ENCODE measurements at regions not wholly inside any gene's neighbourhood (a gene's known extent, or its start where the extent isn't known, plus 50 kb on each side); places are given as distances from the start of the nearest gene placed in this dataset.
"Not testable (repeated sequence)": the region's sequence is repeated elsewhere in the genome, so short reads cannot be mapped to it uniquely, and the experiment has no call there.

DNA sequence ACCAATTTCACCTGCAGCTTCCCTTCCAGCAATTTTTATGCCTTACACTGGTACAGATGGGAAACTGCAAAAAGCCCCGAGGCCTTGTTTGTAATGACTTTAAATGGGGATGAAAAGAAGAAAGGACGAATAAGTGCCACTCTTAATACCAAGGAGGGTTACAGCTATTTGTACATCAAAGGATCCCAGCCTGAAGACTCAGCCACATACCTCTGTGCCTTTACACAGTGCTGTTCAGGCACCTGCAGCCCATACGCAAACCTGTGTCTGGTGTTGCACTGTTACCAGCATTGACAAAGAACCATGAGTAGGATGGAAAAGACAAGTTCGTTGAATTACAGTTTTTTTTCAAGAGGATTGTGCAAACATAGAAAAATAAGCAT lies 432.0 kb upstream of the OR4E1 start:
- Histone ChIP-seq H3K4me1 (ENCODE audit: control insufficient read depth, insufficient read depth, low read length) (no peaks in the 10 kb centered on the region), H3K4me3 (ENCODE audit: low read length) (no peak overlapping the region), H3K9me3 (ENCODE audit: control insufficient read depth, insufficient read depth, low read length) (no peaks in the 10 kb centered on the region), H3K27me3 (ENCODE audit: control insufficient read depth, insufficient read depth, low read length) (no peaks in the 10 kb centered on the region), H3K27ac (ENCODE audit: low read length) (no peak overlapping the region), H3K36me3 (ENCODE audit: control insufficient read depth, insufficient read depth, low read length) (no peaks in the 10 kb centered on the region)
- DNase-seq (ENCODE audit: low read depth, low spot score), result no peak
- no CpG with 5 or more reads among the region's 4 CpGs for WGBS (ENCODE audit: insufficient coverage, insufficient read length)

DNA sequence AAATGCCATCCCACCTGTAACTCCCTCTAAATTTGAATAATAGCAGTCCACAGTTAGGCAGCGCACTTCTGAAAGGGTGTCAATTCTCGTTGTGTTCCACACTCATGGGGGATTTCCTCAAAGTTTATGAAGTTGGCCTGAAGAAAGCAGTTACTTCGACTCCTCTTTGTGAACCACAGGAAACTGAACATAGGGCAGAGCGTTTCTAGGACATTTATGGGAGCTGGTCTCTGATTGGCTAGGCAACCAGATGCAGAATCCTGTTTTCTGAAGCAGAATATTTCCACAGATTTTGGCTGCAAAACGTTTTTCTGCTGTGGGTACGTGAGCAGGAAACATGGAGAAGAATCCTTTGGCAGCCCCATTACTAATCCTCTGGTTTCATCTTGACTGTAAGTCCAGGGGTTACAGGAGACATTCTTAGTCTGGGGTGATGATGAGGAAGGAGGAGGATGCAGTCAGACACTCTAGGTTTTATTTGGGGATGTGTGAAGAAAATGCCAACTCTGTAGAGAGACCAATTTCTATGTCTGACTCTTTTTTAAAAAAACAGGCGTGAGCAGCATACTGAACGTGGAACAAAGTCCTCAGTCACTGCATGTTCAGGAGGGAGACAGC lies 431.5 kb upstream of the OR4E1 start:
- no CpG with 5 or more reads among the region's 8 CpGs for WGBS (ENCODE audit: insufficient coverage, insufficient read length)

DNA sequence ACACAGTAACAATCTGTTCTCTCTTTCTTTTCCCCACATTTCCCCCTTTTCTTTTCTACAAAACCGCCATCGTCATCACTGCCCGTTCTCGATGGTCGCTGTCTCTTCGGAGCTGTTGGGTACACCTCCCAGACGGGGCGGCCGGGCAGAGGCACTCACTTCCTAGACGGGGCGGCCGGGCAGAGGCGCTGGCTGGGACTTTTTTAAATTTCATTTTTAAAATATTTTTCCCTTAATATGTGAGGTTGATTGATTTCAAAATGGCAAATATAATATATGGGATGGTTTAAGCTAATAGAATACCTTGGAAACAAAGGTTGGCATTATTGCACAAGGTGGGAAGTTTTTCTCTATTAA lies 427.1 kb upstream of the OR4E1 start:
- H3K27ac ChIP-seq (ENCODE audit: low read length); DNase-seq (ENCODE audit: low read depth, low spot score): not testable (repeated sequence)

More for the DNA sequence above, 431.5 kb upstream of the OR4E1 start:
- Histone ChIP-seq H3K36me3 (ENCODE audit: control insufficient read depth, insufficient read depth, low read length) (no peaks in the 10 kb centered on the region), H3K27me3 (ENCODE audit: control insufficient read depth, insufficient read depth, low read length) (no peaks in the 10 kb centered on the region), H3K4me1 (ENCODE audit: control insufficient read depth, insufficient read depth, low read length) (no peaks in the 10 kb centered on the region), H3K4me3 (ENCODE audit: low read length) (no peak overlapping the region), H3K9me3 (ENCODE audit: control insufficient read depth, insufficient read depth, low read length) (no peaks in the 10 kb centered on the region), H3K27ac (ENCODE audit: low read length) (no peak overlapping the region)
- DNase-seq (ENCODE audit: low read depth, low spot score), result no peak

DNA sequence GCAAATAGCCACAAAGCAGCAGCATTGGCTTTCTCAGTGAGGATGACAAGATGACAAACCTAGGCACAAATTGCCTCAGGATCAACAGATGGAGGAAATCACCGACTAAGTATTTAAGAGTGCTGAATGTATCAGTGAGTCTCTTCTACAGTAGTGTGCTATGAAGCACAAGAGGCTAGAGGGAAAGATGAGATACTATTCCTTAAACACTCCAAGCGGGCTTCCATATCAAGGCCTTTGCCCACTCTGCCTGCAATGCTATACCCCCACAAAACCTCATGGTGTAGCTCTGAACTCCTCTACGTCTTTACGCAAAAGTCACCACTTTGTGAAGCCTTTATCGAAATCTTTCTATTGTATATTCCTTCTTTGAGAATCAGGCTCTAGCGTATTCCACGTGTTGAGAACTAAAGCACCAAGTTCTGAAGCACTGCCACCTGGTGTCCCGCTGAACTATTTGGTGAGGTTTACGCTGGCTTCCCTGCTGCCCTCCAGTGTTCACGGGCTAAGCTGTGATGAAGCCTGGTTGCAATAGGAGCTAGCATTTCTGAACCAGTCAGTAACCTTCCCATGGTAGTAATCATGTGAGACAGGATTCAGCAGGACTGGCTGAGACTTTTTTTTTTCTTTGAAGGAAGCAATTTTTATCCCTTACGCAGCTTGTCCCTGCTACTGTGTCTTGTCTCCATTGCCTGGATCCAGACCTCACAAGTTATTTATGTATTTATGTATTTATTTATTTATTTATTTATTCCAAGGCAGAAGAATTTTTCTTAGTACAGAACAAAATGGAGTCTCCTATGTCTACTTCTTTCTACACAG lies 426.5 kb upstream of the OR4E1 start:
- Histone ChIP-seq H3K9me3 (ENCODE audit: control insufficient read depth, insufficient read depth, low read length) (no peaks in the 10 kb centered on the region), H3K27ac (ENCODE audit: low read length) (no peak overlapping the region), H3K4me3 (ENCODE audit: low read length) (no peak overlapping the region), H3K27me3 (ENCODE audit: control insufficient read depth, insufficient read depth, low read length) (no peaks in the 10 kb centered on the region), H3K4me1 (ENCODE audit: control insufficient read depth, insufficient read depth, low read length) (peaks cover 1% of the 10 kb centered on the region; the same call in 1 of the 2 replicates), H3K36me3 (ENCODE audit: control insufficient read depth, insufficient read depth, low read length) (no peaks in the 10 kb centered on the region)
- peak; percentile 63 for DNase-seq (ENCODE audit: low read depth, low spot score)
- WGBS (ENCODE audit: insufficient coverage, insufficient read length), result no CpG with 5 or more reads among the region's 11 CpGs

More for the DNA sequence above, 427.1 kb upstream of the OR4E1 start:
- WGBS (ENCODE audit: insufficient coverage, insufficient read length), result no CpG with 5 or more reads among the region's 13 CpGs
- not testable (repeated sequence) for H3K36me3 ChIP-seq (ENCODE audit: control insufficient read depth, insufficient read depth, low read length); H3K4me1 ChIP-seq (ENCODE audit: control insufficient read depth, insufficient read depth, low read length); H3K9me3 ChIP-seq (ENCODE audit: control insufficient read depth, insufficient read depth, low read length); H3K4me3 ChIP-seq (ENCODE audit: low read length); H3K27me3 ChIP-seq (ENCODE audit: control insufficient read depth, insufficient read depth, low read length)

DNA sequence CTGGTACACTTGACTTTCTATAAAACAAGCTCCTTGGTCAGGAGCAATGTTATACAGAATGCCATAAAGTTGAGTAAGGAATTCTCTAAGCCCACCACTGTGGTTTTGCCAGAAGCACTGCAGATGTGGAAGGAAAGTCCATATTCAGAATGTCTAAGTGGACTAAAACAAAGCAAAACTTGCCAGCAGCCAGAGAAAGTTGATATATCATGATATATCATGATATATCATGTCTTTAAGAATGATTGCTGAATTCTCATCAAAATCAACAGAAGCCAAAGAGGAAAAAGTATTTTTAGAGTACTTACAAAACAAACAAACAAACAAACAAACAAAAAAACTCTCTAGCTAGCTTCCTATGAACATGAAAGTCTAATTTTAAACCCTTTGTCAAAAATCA lies 424.8 kb upstream of the OR4E1 start:
- H3K4me1 ChIP-seq (ENCODE audit: control insufficient read depth, insufficient read depth, low read length), result peaks cover 1% of the 10 kb centered on the region; the same call in 1 of the 2 replicates
- no peak for DNase-seq (ENCODE audit: low read depth, low spot score)
- H3K9me3 ChIP-seq (ENCODE audit: control insufficient read depth, insufficient read depth, low read length), result no peaks in the 10 kb centered on the region
- no peak overlapping the region for H3K4me3 ChIP-seq (ENCODE audit: low read length)
- H3K27ac ChIP-seq (ENCODE audit: low read length), result no peak overlapping the region
- H3K36me3 ChIP-seq (ENCODE audit: control insufficient read depth, insufficient read depth, low read length), result no peaks in the 10 kb centered on the region
- no peaks in the 10 kb centered on the region for H3K27me3 ChIP-seq (ENCODE audit: control insufficient read depth, insufficient read depth, low read length)

DNA sequence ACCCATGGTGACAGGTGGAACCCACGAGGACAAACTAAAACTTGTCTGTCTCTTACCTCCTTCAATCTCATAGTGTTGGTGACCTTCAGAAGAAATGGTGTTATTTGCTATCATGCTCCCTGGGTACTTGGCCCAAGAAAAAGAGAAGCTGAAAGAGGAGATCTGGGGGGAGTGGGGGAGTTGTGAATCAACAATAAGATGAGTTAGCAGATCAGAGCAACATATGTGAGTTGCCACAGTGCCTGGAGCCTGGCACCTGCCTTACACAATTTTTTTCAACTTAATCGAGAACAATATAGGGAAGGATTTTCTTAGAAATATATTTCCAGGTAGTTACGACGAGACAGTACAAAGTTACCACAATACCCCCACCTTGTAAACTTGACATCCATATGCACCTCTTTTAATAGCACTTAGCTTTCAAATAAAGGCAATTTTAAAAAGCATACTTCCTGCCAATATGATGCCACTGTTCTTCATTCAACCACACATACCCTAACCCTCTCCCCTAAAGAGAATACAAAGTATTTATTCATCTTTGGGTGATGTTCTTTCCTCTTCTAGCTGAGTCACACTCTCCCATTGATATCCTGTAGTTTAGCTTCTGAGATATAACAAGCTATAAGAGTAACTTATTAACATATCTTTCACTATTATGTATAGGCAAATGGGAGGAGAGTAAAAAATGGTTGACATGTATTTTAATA lies 424.1 kb upstream of the OR4E1 start:
- DNase-seq (ENCODE audit: low read depth, low spot score), result no peak
- H3K4me1 ChIP-seq (ENCODE audit: control insufficient read depth, insufficient read depth, low read length), result peaks cover 1% of the 10 kb centered on the region; the same call in 1 of the 2 replicates
- no peaks in the 10 kb centered on the region for H3K36me3 ChIP-seq (ENCODE audit: control insufficient read depth, insufficient read depth, low read length)
- H3K27ac ChIP-seq (ENCODE audit: low read length), result no peak overlapping the region
- H3K9me3 ChIP-seq (ENCODE audit: control insufficient read depth, insufficient read depth, low read length), result no peaks in the 10 kb centered on the region
- no peaks in the 10 kb centered on the region for H3K27me3 ChIP-seq (ENCODE audit: control insufficient read depth, insufficient read depth, low read length)
- no peak overlapping the region for H3K4me3 ChIP-seq (ENCODE audit: low read length)
- no CpG with 5 or more reads among the region's 4 CpGs for WGBS (ENCODE audit: insufficient coverage, insufficient read length)

DNA sequence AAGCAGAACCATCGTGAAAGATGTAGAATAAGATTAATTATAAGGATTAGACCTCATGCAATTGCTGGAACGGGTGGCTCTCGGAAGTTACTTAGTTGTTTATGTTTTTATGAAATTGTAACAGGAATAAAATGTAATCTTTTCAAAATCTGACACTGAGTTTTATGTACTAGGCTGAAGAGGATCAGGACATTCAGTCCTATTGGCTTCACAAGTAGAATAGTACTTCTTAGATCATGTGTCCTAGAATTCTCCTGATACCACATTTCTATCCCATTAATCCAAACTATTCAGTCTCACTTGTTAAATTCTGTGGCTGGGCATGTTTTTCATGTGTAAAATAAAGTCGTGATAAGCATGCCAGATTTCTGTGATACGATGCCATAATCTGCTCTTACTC lies 423.5 kb upstream of the OR4E1 start:
- H3K27ac ChIP-seq (ENCODE audit: low read length), result no peak overlapping the region
- no peaks in the 10 kb centered on the region for H3K36me3 ChIP-seq (ENCODE audit: control insufficient read depth, insufficient read depth, low read length)
- no peaks in the 10 kb centered on the region for H3K27me3 ChIP-seq (ENCODE audit: control insufficient read depth, insufficient read depth, low read length)
- no peak overlapping the region for H3K4me3 ChIP-seq (ENCODE audit: low read length)
- no peak for DNase-seq (ENCODE audit: low read depth, low spot score)
- H3K4me1 ChIP-seq (ENCODE audit: control insufficient read depth, insufficient read depth, low read length), result peaks cover 1% of the 10 kb centered on the region; the same call in 1 of the 2 replicates
- H3K9me3 ChIP-seq (ENCODE audit: control insufficient read depth, insufficient read depth, low read length), result no peaks in the 10 kb centered on the region
- WGBS (ENCODE audit: insufficient coverage, insufficient read length), result no CpG with 5 or more reads among the region's 5 CpGs

DNA sequence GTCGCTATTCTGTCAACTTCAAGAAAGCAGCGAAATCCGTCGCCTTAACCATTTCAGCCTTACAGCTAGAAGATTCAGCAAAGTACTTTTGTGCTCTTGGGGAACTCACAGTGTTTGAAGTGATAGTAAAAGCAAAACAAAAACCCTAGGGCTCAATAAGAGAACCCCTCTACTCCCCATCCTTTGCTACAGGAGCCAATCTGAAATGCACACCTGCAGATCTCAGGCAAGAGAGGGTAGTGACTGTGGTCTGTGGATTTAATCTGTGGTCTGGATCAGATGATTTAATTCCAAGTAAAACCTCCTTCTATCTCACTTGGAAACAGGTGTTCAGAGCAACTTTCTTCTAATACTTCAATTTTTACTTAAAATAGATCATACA lies 422.9 kb upstream of the OR4E1 start:
- Histone ChIP-seq H3K4me3 (ENCODE audit: low read length) (no peak overlapping the region), H3K9me3 (ENCODE audit: control insufficient read depth, insufficient read depth, low read length) (no peaks in the 10 kb centered on the region), H3K27me3 (ENCODE audit: control insufficient read depth, insufficient read depth, low read length) (no peaks in the 10 kb centered on the region), H3K4me1 (ENCODE audit: control insufficient read depth, insufficient read depth, low read length) (peaks cover 1% of the 10 kb centered on the region; the same call in 1 of the 2 replicates), H3K36me3 (ENCODE audit: control insufficient read depth, insufficient read depth, low read length) (no peaks in the 10 kb centered on the region), H3K27ac (ENCODE audit: low read length) (no peak overlapping the region)
- no peak for DNase-seq (ENCODE audit: low read depth, low spot score)
- no CpG with 5 or more reads among the region's 4 CpGs for whole genome bisulfite sequencing (ENCODE audit: insufficient coverage, insufficient read length)

DNA sequence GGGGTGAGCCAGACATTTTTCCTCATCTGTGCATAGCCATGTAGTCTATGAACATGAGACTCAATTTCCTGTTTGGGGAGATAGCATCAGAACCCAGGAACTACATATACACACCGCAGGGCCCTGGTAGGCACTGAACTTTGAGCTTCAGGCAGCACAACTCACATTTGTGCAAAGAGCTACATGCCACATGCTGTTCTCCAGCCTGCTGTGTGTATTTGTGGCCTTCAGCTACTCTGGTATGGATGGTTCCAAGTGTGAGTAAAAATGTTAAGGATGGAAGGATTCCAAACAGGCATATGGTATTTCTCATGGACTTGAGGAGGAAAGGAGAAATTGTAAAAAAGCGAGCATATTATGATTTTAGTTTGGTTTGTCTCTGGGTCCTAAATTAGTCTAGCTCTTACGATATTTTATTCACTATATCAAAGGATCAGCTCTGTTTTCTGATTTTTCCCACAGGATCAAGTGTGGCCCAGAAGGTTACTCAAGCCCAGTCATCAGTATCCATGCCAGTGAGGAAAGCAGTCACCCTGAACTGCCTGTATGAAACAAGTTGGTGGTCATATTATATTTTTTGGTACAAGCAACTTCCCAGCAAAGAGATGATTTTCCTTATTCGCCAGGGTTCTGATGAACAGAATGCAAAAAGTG lies 422.4 kb upstream of the OR4E1 start:
- no peak overlapping the region for H3K27ac ChIP-seq (ENCODE audit: low read length)
- H3K4me3 ChIP-seq (ENCODE audit: low read length), result no peak overlapping the region
- H3K36me3 ChIP-seq (ENCODE audit: control insufficient read depth, insufficient read depth, low read length), result no peaks in the 10 kb centered on the region
- WGBS (ENCODE audit: insufficient coverage, insufficient read length), result no CpG with 5 or more reads among the region's 4 CpGs
- DNase-seq (ENCODE audit: low read depth, low spot score), result no peak
- H3K9me3 ChIP-seq (ENCODE audit: control insufficient read depth, insufficient read depth, low read length), result no peaks in the 10 kb centered on the region
- no peaks in the 10 kb centered on the region for H3K27me3 ChIP-seq (ENCODE audit: control insufficient read depth, insufficient read depth, low read length)
- H3K4me1 ChIP-seq (ENCODE audit: control insufficient read depth, insufficient read depth, low read length), result peaks cover 1% of the 10 kb centered on the region; the same call in 1 of the 2 replicates

DNA sequence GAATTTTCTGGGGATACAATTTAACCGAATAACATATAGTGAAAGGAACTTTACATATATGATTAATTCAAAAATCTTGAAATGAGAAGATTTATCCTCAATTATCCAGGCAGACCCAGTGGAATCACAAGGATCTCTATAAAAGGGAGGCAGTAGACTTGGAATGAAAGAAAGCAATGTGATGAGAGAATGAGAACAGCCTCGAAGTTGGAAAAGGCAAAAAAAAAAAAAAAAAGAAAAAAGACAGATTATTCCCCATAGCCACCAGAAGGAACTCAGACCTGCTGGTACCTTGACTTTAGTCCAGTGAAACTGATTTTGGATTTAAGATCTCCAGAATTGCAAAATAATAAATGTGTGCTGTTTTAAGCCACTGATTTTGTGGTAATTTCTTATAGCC lies 416.3 kb upstream of the OR4E1 start:
- no CpG with 5 or more reads among the region's 2 CpGs for WGBS (ENCODE audit: insufficient coverage, insufficient read length)
- H3K9me3 ChIP-seq (ENCODE audit: control insufficient read depth, insufficient read depth, low read length), result no peaks in the 10 kb centered on the region
- no peaks in the 10 kb centered on the region for H3K36me3 ChIP-seq (ENCODE audit: control insufficient read depth, insufficient read depth, low read length)
- no peak overlapping the region for H3K27ac ChIP-seq (ENCODE audit: low read length)
- H3K4me3 ChIP-seq (ENCODE audit: low read length), result no peak overlapping the region
- DNase-seq (ENCODE audit: low read depth, low spot score), result no peak
- no peaks in the 10 kb centered on the region for H3K4me1 ChIP-seq (ENCODE audit: control insufficient read depth, insufficient read depth, low read length)
- no peaks in the 10 kb centered on the region for H3K27me3 ChIP-seq (ENCODE audit: control insufficient read depth, insufficient read depth, low read length)

All from iPS DF 6.9 (cell line).